IMR-90 (cell line): ENCODE measurements at regions not wholly inside any gene's neighbourhood (a gene's known extent, or its start where the extent isn't known, plus 50 kb on each side); places are given as distances from the start of the nearest gene placed in this dataset.
"Not testable (repeated sequence)": the region's sequence is repeated elsewhere in the genome, so short reads cannot be mapped to it uniquely, and the experiment has no call there.

ENCODE experiments used
- ATAC-seq: fragments of 200-7000 bp; cut with Tn5 transposase; 2 replicates; pipeline ENCODE4 v1.9.1; 2020; ENCODE audit warnings: low read depth, mild to moderate bottlenecking, moderate library complexity
- BruUV-seq: library from RNA; stranded (reverse); fragments of 400-500 nt; replicated peaks from 2 replicates; lab custom pipeline; 2021; lab: Mats Ljungman, UMichigan
- CTCF ChIA-PET: fragments of 300-600 bp; formaldehyde crosslinking; extraction: SDS; loops from one replicate; lab custom pipeline; 2021; ENCODE audit warnings: antibody characterized with exemption; lab: Yijun Ruan, JAX
- POLR2A ChIA-PET: fragments of 300-600 bp; sonication (Branson Sonifier 250); formaldehyde crosslinking; loops from one replicate; lab custom pipeline; 2022; ENCODE audit warnings: antibody characterized with exemption; ENCODE audit not compliant: unreplicated experiment; lab: Charles Lee
- DNase-seq: peaks from one replicate; pipeline ENCODE4 v3.0.0; 2013
- H2AFZ ChIP-seq: replicated peaks from 2 replicates; pipeline ENCODE3; 2013; ENCODE audit warnings: low read length, mild to moderate bottlenecking; ENCODE audit not compliant: poor library complexity
- H2AK5ac ChIP-seq: 2 replicates; pipeline ENCODE4 v1.6.1; 2013; ENCODE audit warnings: low read depth, low read length, inconsistent platforms
- H2AK9ac ChIP-seq: replicated peaks from 2 replicates; pipeline ENCODE3; 2013; ENCODE audit warnings: mild to moderate bottlenecking, low read depth, low read length, moderate library complexity; ENCODE audit not compliant: poor library complexity
- H2BK120ac ChIP-seq: 2 replicates; pipeline ENCODE4 v1.6.1; 2013; ENCODE audit warnings: low read depth, low read length, inconsistent platforms
- H2BK15ac ChIP-seq: 3 replicates; pipeline ENCODE4 v1.6.1; 2013; ENCODE audit warnings: low read depth, low read length, inconsistent platforms
- H2BK20ac ChIP-seq: 2 replicates; pipeline ENCODE4 v1.6.1; 2013; ENCODE audit warnings: low read depth, mild to moderate bottlenecking, inconsistent platforms, low read length, moderate library complexity
- H2BK5ac ChIP-seq: 2 replicates; pipeline ENCODE4 v1.6.1; 2013; ENCODE audit warnings: mild to moderate bottlenecking, low read depth, low read length, inconsistent platforms; ENCODE audit not compliant: poor library complexity, severe bottlenecking
- H3K14ac ChIP-seq: replicated peaks from 2 replicates; pipeline ENCODE4 v1.6.1; 2013; ENCODE audit warnings: low read depth, low read length, inconsistent platforms
- H3K18ac ChIP-seq: 2 replicates; pipeline ENCODE4 v1.6.1; 2013; ENCODE audit warnings: low read depth, low read length, control low read depth
- H3K23ac ChIP-seq: 2 replicates; pipeline ENCODE4 v1.6.1; 2013; ENCODE audit warnings: low read depth, low read length, inconsistent platforms
- H3K27ac ChIP-seq: 2 replicates; pipeline ENCODE4 v1.5.1; 2013; ENCODE audit warnings: mild to moderate bottlenecking, control low read depth, low read length; ENCODE audit not compliant: insufficient read depth
- H3K27me3 ChIP-seq: 2 replicates; pipeline ENCODE4 v1.6.1; 2013; ENCODE audit warnings: low read length; ENCODE audit not compliant: control insufficient read depth, insufficient read depth
- H3K36me3 ChIP-seq: 2 replicates; pipeline ENCODE4 v1.6.1; 2013; ENCODE audit warnings: low read length, mixed read lengths; ENCODE audit not compliant: control insufficient read depth, insufficient read depth
- H3K4ac ChIP-seq: 2 replicates; pipeline ENCODE4 v1.6.1; 2013; ENCODE audit warnings: low read depth, low read length, inconsistent platforms
- H3K4me1 ChIP-seq: 2 replicates; pipeline ENCODE4 v1.6.1; 2013; ENCODE audit warnings: low read length, mixed read lengths; ENCODE audit not compliant: control insufficient read depth, insufficient read depth
- H3K4me2 ChIP-seq: 2 replicates; pipeline ENCODE4 v1.6.1; 2013; ENCODE audit warnings: low read depth, mild to moderate bottlenecking, control low read depth, low read length, moderate library complexity
- H3K4me3 ChIP-seq: 2 replicates; pipeline ENCODE4 v1.5.1; 2013; ENCODE audit warnings: low read depth, mild to moderate bottlenecking, control low read depth, low read length, moderate library complexity; ENCODE audit not compliant: insufficient read depth
- H3K56ac ChIP-seq: 2 replicates; pipeline ENCODE4 v1.6.1; 2013; ENCODE audit warnings: low read length, inconsistent platforms; ENCODE audit not compliant: insufficient read depth; ENCODE audit errors: extremely low read depth
- H3K79me1 ChIP-seq, 2 experiments: 2 replicates each; pipeline ENCODE4 v1.6.1; 2013; ENCODE audit warnings: low read length in 2 of 2, inconsistent platforms in 1 of 2, low read depth in 1 of 2
- H3K9ac ChIP-seq: 2 replicates; pipeline ENCODE4 v1.6.1; 2013; ENCODE audit warnings: low read depth, low read length, control low read depth
- H3K9me1 ChIP-seq: 2 replicates; pipeline ENCODE4 v1.6.1; 2013; ENCODE audit warnings: low read length, inconsistent platforms; ENCODE audit not compliant: insufficient read depth
- H3K9me3 ChIP-seq: 2 replicates; pipeline ENCODE4 v1.6.1; 2013; ENCODE audit warnings: low read length; ENCODE audit not compliant: control insufficient read depth, insufficient read depth
- H4K20me1 ChIP-seq: 2 replicates; pipeline ENCODE4 v1.6.1; 2013; ENCODE audit warnings: low read length, inconsistent platforms; ENCODE audit not compliant: insufficient read depth
- H4K5ac ChIP-seq: 2 replicates; pipeline ENCODE4 v1.6.1; 2013; ENCODE audit warnings: mild to moderate bottlenecking, low read depth, low read length, control low read depth
- H4K8ac ChIP-seq, 2 experiments: 2 replicates each; pipeline ENCODE4 v1.6.1; 2013; ENCODE audit warnings: low read depth in 2 of 2, low read length in 2 of 2, control low read depth in 1 of 2, inconsistent platforms in 1 of 2
- H4K91ac ChIP-seq: 2 replicates; pipeline ENCODE4 v1.6.1; 2013; ENCODE audit warnings: low read depth, low read length, inconsistent platforms; ENCODE audit not compliant: insufficient read depth
- WGBS, 2 experiments: methylation state at CpG; one replicate each; pipeline versions ENCODE4 v1.1.5 to v1.1.7; 2013; ENCODE audit warnings: missing lambda C conversion rate in 2 of 2; ENCODE audit not compliant: insufficient read length in 1 of 2; ENCODE audit errors: extremely low coverage in 2 of 2; 5-methylcytosine and 5-hydroxymethylcytosine counted together
- dilution Hi-C: fragments of 300-500 bp; cut with HindIII; formaldehyde crosslinking; loops from one replicate; pipeline ENCODE4 v1.14.3; 2018; ENCODE audit warnings: low sequenced_read_pairs; ENCODE audit not compliant: unreplicated experiment
- in situ Hi-C: fragments of 300-500 bp; cut with MboI; formaldehyde crosslinking; loops from 3 replicates; pipeline ENCODE4 v1.14.3; 2019; ENCODE audit warnings: low sequenced_read_pairs, inconsistent platforms, mixed read lengths
- intact Hi-C: fragments of 100-400 bp; cut with micrococcal nuclease; formaldehyde crosslinking; loops from 2 replicates; pipeline ENCODE4 v1.10.0; 2022

GRCh38 chr16:70046560-70046959, 67.6 kb upstream of the PDPR start:
- POLR2A ChIA-PET = not testable (repeated sequence)

GRCh38 chr16:70048083-70048482, 66.0 kb upstream of the PDPR start:
- H3K27me3 ChIP-seq, H2BK120ac ChIP-seq, H3K27ac ChIP-seq, H2BK15ac ChIP-seq, H3K4me3 ChIP-seq, H4K5ac ChIP-seq, DNase-seq, intact Hi-C loops, CTCF ChIA-PET, dilution Hi-C loops, H3K56ac ChIP-seq, H3K4ac ChIP-seq, H3K4me2 ChIP-seq, H2AFZ ChIP-seq, H3K14ac ChIP-seq, H2AK9ac ChIP-seq, H4K8ac ChIP-seq, H3K9me1 ChIP-seq, BruUV-seq, H3K18ac ChIP-seq, ATAC-seq, H2BK20ac ChIP-seq, H3K4me1 ChIP-seq, H3K23ac ChIP-seq, H2AK5ac ChIP-seq, H3K9ac ChIP-seq, H3K9me3 ChIP-seq, H4K91ac ChIP-seq, POLR2A ChIA-PET, in situ Hi-C loops, H2BK5ac ChIP-seq, H3K36me3 ChIP-seq: not testable (repeated sequence)
- Histone ChIP-seq H3K79me1 (peaks cover 3 to 26% of the 10 kb centered on the region in 2 experiments; a peak in 3 of 4 replicates), H4K20me1 (peaks cover 34% of the 10 kb centered on the region; the same call in 1 of the 2 replicates)
- 0% methylated on average over 1 of the region's 3 CpGs; no CpG with 5 or more reads in 1 of the 2 experiments for WGBS, 2 experiments

More at GRCh38 chr16:70046560-70046959, 67.6 kb upstream of the PDPR start:
- H3K4me1 ChIP-seq, in situ Hi-C loops, H2BK20ac ChIP-seq, H2BK5ac ChIP-seq, CTCF ChIA-PET, BruUV-seq, H4K8ac ChIP-seq, H3K27me3 ChIP-seq, H2BK120ac ChIP-seq, H3K56ac ChIP-seq, H2AK5ac ChIP-seq, H2AK9ac ChIP-seq, H4K5ac ChIP-seq, H3K4ac ChIP-seq, H3K18ac ChIP-seq, H3K4me3 ChIP-seq, H2BK15ac ChIP-seq, H3K23ac ChIP-seq, H2AFZ ChIP-seq, H3K14ac ChIP-seq, intact Hi-C loops, H4K91ac ChIP-seq, H3K9ac ChIP-seq, H3K9me3 ChIP-seq, ATAC-seq, H3K27ac ChIP-seq, dilution Hi-C loops, H3K9me1 ChIP-seq, H3K4me2 ChIP-seq, H3K36me3 ChIP-seq, DNase-seq: not testable (repeated sequence)
- H4K20me1 ChIP-seq = peaks cover 34% of the 10 kb centered on the region; the same call in 1 of the 2 replicates
- H3K79me1 ChIP-seq = peaks cover 3 to 27% of the 10 kb centered on the region in 2 experiments; a peak in 3 of 4 replicates
- no CpG with 5 or more reads among the region's 3 CpGs for WGBS, 2 experiments
